Choroid plexus epithelial cell (primary cell): ENCODE measurements at regions not wholly inside any gene's neighbourhood (a gene's known extent, or its start where the extent isn't known, plus 50 kb on each side); places are given as distances from the start of the nearest gene placed in this dataset.

Experiments
- DNase-seq: peaks from one replicate; pipeline ENCODE4 v3.0.0-alpha.2; 2010; ENCODE audit warnings: low read depth
- H3K4me3 ChIP-seq: 2 replicates; pipeline ENCODE4 v1.5.1; 2011; ENCODE audit warnings: low read depth, mild to moderate bottlenecking, control low read depth, low read length, moderate library complexity
- TF ChIP-seq, protein P1 (sequence below): conservative IDR thresholded peaks from 2 replicates; pipeline ENCODE4 v1.5.1; 2011; ENCODE audit warnings: low read depth, mild to moderate bottlenecking, control low read depth, inconsistent platforms, low read length, moderate library complexity

- H3K4me3 ChIP-seq: no peak overlapping the region
- peak; percentile 15 for DNase-seq
- TF ChIP-seq, protein P1, sequence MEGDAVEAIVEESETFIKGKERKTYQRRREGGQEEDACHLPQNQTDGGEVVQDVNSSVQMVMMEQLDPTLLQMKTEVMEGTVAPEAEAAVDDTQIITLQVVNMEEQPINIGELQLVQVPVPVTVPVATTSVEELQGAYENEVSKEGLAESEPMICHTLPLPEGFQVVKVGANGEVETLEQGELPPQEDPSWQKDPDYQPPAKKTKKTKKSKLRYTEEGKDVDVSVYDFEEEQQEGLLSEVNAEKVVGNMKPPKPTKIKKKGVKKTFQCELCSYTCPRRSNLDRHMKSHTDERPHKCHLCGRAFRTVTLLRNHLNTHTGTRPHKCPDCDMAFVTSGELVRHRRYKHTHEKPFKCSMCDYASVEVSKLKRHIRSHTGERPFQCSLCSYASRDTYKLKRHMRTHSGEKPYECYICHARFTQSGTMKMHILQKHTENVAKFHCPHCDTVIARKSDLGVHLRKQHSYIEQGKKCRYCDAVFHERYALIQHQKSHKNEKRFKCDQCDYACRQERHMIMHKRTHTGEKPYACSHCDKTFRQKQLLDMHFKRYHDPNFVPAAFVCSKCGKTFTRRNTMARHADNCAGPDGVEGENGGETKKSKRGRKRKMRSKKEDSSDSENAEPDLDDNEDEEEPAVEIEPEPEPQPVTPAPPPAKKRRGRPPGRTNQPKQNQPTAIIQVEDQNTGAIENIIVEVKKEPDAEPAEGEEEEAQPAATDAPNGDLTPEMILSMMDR: no peak
Measured at GRCh38 chr15:36364377-36364776, 215.0 kb upstream of the CDIN1 start.

- no peak overlapping the region for H3K4me3 ChIP-seq
- TF ChIP-seq, protein P1: no peak
- peak; percentile 30 for DNase-seq
Measured at GRCh38 chr15:36365963-36366362, 213.5 kb upstream of the CDIN1 start.

- no peak for DNase-seq
- no peak overlapping the region for H3K4me3 ChIP-seq
- TF ChIP-seq, protein P1: no peak
Measured at GRCh38 chr15:36370051-36370730, 209.2 kb upstream of the CDIN1 start.

DNA sequence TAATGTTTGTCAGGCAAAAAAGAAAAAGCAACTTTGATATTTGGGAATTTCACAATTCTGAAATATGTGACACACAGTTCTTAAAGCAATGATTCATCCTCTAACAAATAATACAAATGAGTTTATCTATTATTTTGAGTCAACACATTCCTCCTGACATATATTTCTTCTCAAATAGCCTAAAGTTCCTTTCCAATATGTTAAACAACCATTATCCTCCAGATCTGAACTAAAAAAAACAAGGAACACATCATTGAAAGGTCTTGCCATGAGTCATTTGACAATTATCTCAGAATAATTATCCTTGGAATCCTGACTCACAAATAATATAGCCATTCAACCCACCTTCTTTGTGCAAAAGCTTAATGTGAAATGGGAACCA lies 208.7 kb upstream of the CDIN1 start:
- DNase-seq: peak; percentile 63
- TF ChIP-seq, protein P1: no peak
- no peak overlapping the region for H3K4me3 ChIP-seq

- TF ChIP-seq, protein P1: no peak
- peak; percentile 26 for DNase-seq
Measured at GRCh38 chr15:36371509-36371908, 207.9 kb upstream of the CDIN1 start.

GRCh38 chr15:36372968-36373367 lies 206.5 kb upstream of the CDIN1 start:
- TF ChIP-seq, protein P1: no peak
- no peak for DNase-seq
- no peak overlapping the region for H3K4me3 ChIP-seq

More at GRCh38 chr15:36371509-36371908, 207.9 kb upstream of the CDIN1 start:
- no peak overlapping the region for H3K4me3 ChIP-seq

DNA sequence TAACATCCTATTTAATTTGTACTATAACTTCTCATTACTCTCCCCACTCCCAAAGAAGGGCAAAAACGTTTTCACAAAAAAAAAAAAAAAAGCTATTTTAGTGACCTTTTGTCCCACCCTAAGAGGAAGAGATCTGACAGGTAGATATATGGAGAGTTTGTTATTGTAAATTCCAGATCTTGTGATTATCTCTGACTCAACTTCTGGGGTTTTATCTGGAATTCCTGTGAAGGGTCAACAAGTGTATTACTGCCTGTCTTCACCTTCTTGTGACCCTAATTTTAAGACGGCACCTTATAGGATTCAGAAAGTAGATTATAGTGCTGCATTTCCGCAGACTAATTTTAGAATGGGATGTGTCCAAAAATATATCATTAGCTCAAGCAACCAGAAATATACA lies 205.9 kb upstream of the CDIN1 start:
- peak; percentile 29 for DNase-seq
- TF ChIP-seq, protein P1: no peak
- no peak overlapping the region for H3K4me3 ChIP-seq
